ENCODE measurements at regions not wholly inside any gene's neighbourhood (a gene's known extent, or its start where the extent isn't known, plus 50 kb on each side); places are given as distances from the start of the nearest gene placed in this dataset.

GRCh38 chr18:29169599-29169998 lies 992.7 kb upstream of the CDH2 start:
- H3K27ac ChIP-seq, result no peak overlapping the region
- H3K4me3 ChIP-seq, result no peak overlapping the region
- H3K27me3 ChIP-seq, result no peaks in the 10 kb centered on the region
- H3K9me3 ChIP-seq (ENCODE audit: low read depth), result no peaks in the 10 kb centered on the region
- H3K4me1 ChIP-seq (ENCODE audit: insufficient read depth), result no peaks in the 10 kb centered on the region
- H4K20me1 ChIP-seq (ENCODE audit: insufficient read depth, poor library complexity, severe bottlenecking), result no peaks in the 10 kb centered on the region
- no peak overlapping the region for H3K4me2 ChIP-seq
- H3K79me2 ChIP-seq, result no peaks in the 10 kb centered on the region
- H3K36me3 ChIP-seq (replicated peaks; ENCODE audit: insufficient read depth, low read depth), result no peaks in the 10 kb centered on the region
- no peak overlapping the region for H2AFZ ChIP-seq
- TF ChIP-seq EZH2 (IDR thresholded peaks at IDR 0.05; ENCODE audit: borderline replicate concordance) (no peak), CTCF (IDR thresholded peaks at IDR 0.05; ENCODE audit: poor library complexity) (no peak), EZH2phosphoT487 (IDR thresholded peaks at IDR 0.05; ENCODE audit: low read depth, severe bottlenecking, unreplicated experiment) (no peak)
- no peak for DNase-seq (ENCODE audit: low spot score)
- H3K9me2 ChIP-seq (replicated peaks; ENCODE audit: insufficient read depth), result no peaks in the 10 kb centered on the region

- no peak for DNase-seq (ENCODE audit: low spot score)
These were observed 988.2 kb upstream of the CDH2 start for GRCh38 chr18:29164993-29165599.

GRCh38 chr18:29164020-29164706 lies 987.2 kb upstream of the CDH2 start:
- 78% methylated on average over 1 of the region's 1 CpG for WGBS (ENCODE audit: low lambda C conversion rate, missing lambda C conversion rate)
- DNase-seq (ENCODE audit: low spot score), result peak; percentile 70

More at GRCh38 chr18:29164993-29165599, 988.2 kb upstream of the CDH2 start:
- no peak overlapping the region for H2AFZ ChIP-seq
- no peaks in the 10 kb centered on the region for H3K9me2 ChIP-seq (replicated peaks; ENCODE audit: insufficient read depth)
- peak overlapping the region; percentile 53 for H3K27ac ChIP-seq
- no peaks in the 10 kb centered on the region for H3K4me1 ChIP-seq (ENCODE audit: insufficient read depth)
- 46% methylated on average over 3 of the region's 3 CpGs for WGBS (ENCODE audit: low lambda C conversion rate, missing lambda C conversion rate)
- no peak for TF ChIP-seq CTCF (IDR thresholded peaks at IDR 0.05; ENCODE audit: poor library complexity)
- TF ChIP-seq EZH2phosphoT487 (IDR thresholded peaks at IDR 0.05; ENCODE audit: low read depth, severe bottlenecking, unreplicated experiment), result no peak
- TF ChIP-seq EZH2 (IDR thresholded peaks at IDR 0.05; ENCODE audit: borderline replicate concordance), result no peak
- no peaks in the 10 kb centered on the region for H3K79me2 ChIP-seq
- no peaks in the 10 kb centered on the region for H3K36me3 ChIP-seq (replicated peaks; ENCODE audit: insufficient read depth, low read depth)
- no peaks in the 10 kb centered on the region for H3K27me3 ChIP-seq
- H3K4me2 ChIP-seq, result no peak overlapping the region
- no peak overlapping the region for H3K4me3 ChIP-seq
- no peaks in the 10 kb centered on the region for H3K9me3 ChIP-seq (ENCODE audit: low read depth)
- no peaks in the 10 kb centered on the region for H4K20me1 ChIP-seq (ENCODE audit: insufficient read depth, poor library complexity, severe bottlenecking)

More at GRCh38 chr18:29164020-29164706, 987.2 kb upstream of the CDH2 start:
- Histone ChIP-seq H3K27me3 (no peaks in the 10 kb centered on the region), H3K9me3 (ENCODE audit: low read depth) (no peaks in the 10 kb centered on the region), H3K79me2 (no peaks in the 10 kb centered on the region), H3K9me2 (replicated peaks; ENCODE audit: insufficient read depth) (no peaks in the 10 kb centered on the region), H3K27ac (peak overlapping the region; percentile 53), H2AFZ (no peak overlapping the region), H3K4me2 (no peak overlapping the region), H3K4me3 (no peak overlapping the region), H3K4me1 (ENCODE audit: insufficient read depth) (no peaks in the 10 kb centered on the region), H4K20me1 (ENCODE audit: insufficient read depth, poor library complexity, severe bottlenecking) (no peaks in the 10 kb centered on the region), H3K36me3 (replicated peaks; ENCODE audit: insufficient read depth, low read depth) (no peaks in the 10 kb centered on the region)
- TF ChIP-seq EZH2phosphoT487 (IDR thresholded peaks at IDR 0.05; ENCODE audit: low read depth, severe bottlenecking, unreplicated experiment) (no peak), EZH2 (IDR thresholded peaks at IDR 0.05; ENCODE audit: borderline replicate concordance) (no peak), CTCF (IDR thresholded peaks at IDR 0.05; ENCODE audit: poor library complexity) (no peak)

Data from hepatocyte (in vitro differentiated cells).